GM18502 (cell line): ENCODE measurements at regions not wholly inside any gene's neighbourhood (a gene's known extent, or its start where the extent isn't known, plus 50 kb on each side); places are given as distances from the start of the nearest gene placed in this dataset.
A peak's percentile ranks its signal among the peaks of the same experiment; 100 is the strongest.
"Not testable (repeated sequence)": the region's sequence is repeated elsewhere in the genome, so short reads cannot be mapped to it uniquely, and the experiment has no call there.

Experiments
- ATAC-seq: cut with Tn5 transposase; IDR thresholded peaks from one replicate; pipeline ENCODE4 v1.9.1; 2021; ENCODE audit warnings: mild to moderate bottlenecking; ENCODE audit not compliant: unreplicated experiment, poor library complexity

- not testable (repeated sequence) for ATAC-seq
Measured at GRCh38 chr4:69013933-69014332, 62.3 kb upstream of the UGT2A3 start.

- not testable (repeated sequence) for ATAC-seq
Measured at GRCh38 chr4:69017986-69018385, 66.4 kb upstream of the UGT2A3 start.

- ATAC-seq: not testable (repeated sequence)
Measured at GRCh38 chr4:69019538-69020461, 68.2 kb upstream of the UGT2A3 start.

GRCh38 chr4:69020462-69020807, 68.8 kb upstream of the UGT2A3 start:
- not testable (repeated sequence) for ATAC-seq

GRCh38 chr4:69025191-69025998, 70.9 kb upstream of the UGT2B7 start:
- peak; percentile 91 for ATAC-seq

GRCh38 chr4:69025999-69026387, 70.3 kb upstream of the UGT2B7 start:
- no peak for ATAC-seq

GRCh38 chr4:69026974-69027373, 69.3 kb upstream of the UGT2B7 start:
- peak; percentile 61 for ATAC-seq

GRCh38 chr4:69030326-69030725, 65.9 kb upstream of the UGT2B7 start:
- no peak for ATAC-seq

GRCh38 chr4:69032847-69033638, 63.2 kb upstream of the UGT2B7 start:
- no peak for ATAC-seq

- not testable (repeated sequence) for ATAC-seq
Measured at GRCh38 chr4:69034315-69034740, 61.9 kb upstream of the UGT2B7 start.

GRCh38 chr4:69038582-69038981, 57.7 kb upstream of the UGT2B7 start:
- ATAC-seq: no peak

- no peak for ATAC-seq
Measured at GRCh38 chr4:69039071-69039470, 57.2 kb upstream of the UGT2B7 start.

- no peak for ATAC-seq
Measured at GRCh38 chr4:69044247-69044646, 52.0 kb upstream of the UGT2B7 start.
